GM12878 (cell line): ENCODE measurements at regions not wholly inside any gene's neighbourhood (a gene's known extent, or its start where the extent isn't known, plus 50 kb on each side); places are given as distances from the start of the nearest gene placed in this dataset.

Experiments
- BCLAF1 ChIP-seq: fragments of 450-650 bp; IDR thresholded peaks from 2 replicates; pipeline ENCODE4 v1.6.1; 2017; ENCODE audit warnings: antibody characterized with exemption, mild to moderate bottlenecking, moderate library complexity
- CHD1 ChIP-seq: IDR thresholded peaks from 2 replicates; pipeline ENCODE4 v1.6.1; 2012; ENCODE audit warnings: low read depth, low read length, improper control_type of control experiment
- CTCF ChIP-seq, 3 experiments: IDR thresholded peaks in 2 of 3; conservative IDR thresholded peaks in 1 of 3; 2 replicates each; pipeline ENCODE4 v1.5.1; 2011; ENCODE audit warnings: low read depth in 3 of 3, low read length in 3 of 3, mild to moderate bottlenecking in 3 of 3, control low read depth in 2 of 3, moderate library complexity in 2 of 3, inconsistent platforms in 1 of 3, mixed read lengths in 1 of 3; ENCODE audit not compliant: control insufficient read depth in 2 of 3, insufficient read depth in 1 of 3; ENCODE audit errors: extremely low read depth in 1 of 3
- E2F4 ChIP-seq: IDR thresholded peaks from 2 replicates; pipeline ENCODE4 v1.6.1; 2012; ENCODE audit warnings: low read depth, low read length, improper control_type of control experiment
- EP300 ChIP-seq, 2 experiments: fragments of 150-350 bp in 1 of 2; IDR thresholded peaks; 2 replicates each; pipeline ENCODE4 v1.6.1; 2011 to 2012; ENCODE audit warnings: low read depth in 2 of 2, low read length in 2 of 2, borderline replicate concordance in 1 of 2, improper control_type of control experiment in 1 of 2, inconsistent platforms in 1 of 2; ENCODE audit not compliant: control insufficient read depth in 1 of 2
- POLR2A ChIP-seq: IDR thresholded peaks from 2 replicates; pipeline ENCODE4 v1.6.1; 2011; ENCODE audit warnings: low read depth, mild to moderate bottlenecking, low read length

GRCh38 chr11:42319921-42320320 lies 860.5 kb upstream of the LRRC4C start:
- TF ChIP-seq EP300 (IDR thresholded peaks at IDR 0.05; ENCODE audit: borderline replicate concordance in 1 of 2, control insufficient read depth in 1 of 2, low read depth in 2 of 2, low read length in 2 of 2): no peak
- no peak for TF ChIP-seq BCLAF1
- TF ChIP-seq E2F4: no peak
- no peak for TF ChIP-seq CTCF (IDR thresholded peaks at IDR 0.05 in 2 of 3, conservative IDR thresholded peaks at IDR 0.05 in 1 of 3; ENCODE audit: control insufficient read depth in 2 of 3, extremely low read depth in 1 of 3, insufficient read depth in 1 of 3, low read depth in 3 of 3, low read length in 3 of 3)
- no peak for TF ChIP-seq POLR2A
- TF ChIP-seq CHD1: no peak
